Mammary epithelial cell (primary cell): ENCODE measurements at regions not wholly inside any gene's neighbourhood (a gene's known extent, or its start where the extent isn't known, plus 50 kb on each side); places are given as distances from the start of the nearest gene placed in this dataset.

Source experiments
- CTCF ChIP-seq, 2 donors: IDR thresholded peaks in 1 of 2; conservative IDR thresholded peaks in 1 of 2; 2 replicates each; pipeline ENCODE4 v1.5.1; 2011 to 2012; ENCODE audit warnings: inconsistent platforms in 2 of 2, low read length in 2 of 2, mild to moderate bottlenecking in 2 of 2, control low read depth in 1 of 2, low read depth in 1 of 2; ENCODE audit not compliant: insufficient read depth in 1 of 2; ENCODE audit errors: extremely low read depth in 1 of 2
- EZH2 ChIP-seq: IDR thresholded peaks from 2 replicates; pipeline ENCODE4 v1.6.1; 2012; ENCODE audit warnings: low read length, inconsistent platforms, borderline replicate concordance

DNA sequence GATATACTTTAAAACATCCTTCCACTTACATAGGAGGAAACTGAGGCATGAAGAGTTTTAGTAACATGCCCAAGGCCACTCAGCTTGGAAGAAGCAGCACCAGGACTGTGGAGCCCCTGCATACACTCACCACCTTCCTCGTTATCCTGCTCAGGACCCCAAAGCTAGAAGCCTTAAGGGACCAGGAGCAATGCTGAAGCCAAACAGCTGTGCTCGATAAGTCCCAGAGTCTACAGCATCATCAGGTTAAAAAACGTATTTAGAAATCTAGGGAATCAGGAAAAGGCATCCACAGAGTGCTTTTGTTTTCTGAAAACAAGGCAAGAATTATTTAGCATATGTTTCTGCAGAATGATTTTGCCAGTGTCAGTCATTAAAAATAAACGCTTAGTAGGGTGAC lies 301.7 kb upstream of the ESRRG start:
- TF ChIP-seq EZH2: no peak
- TF ChIP-seq CTCF (conservative IDR thresholded peaks at IDR 0.05 in 1 of 2, IDR thresholded peaks at IDR 0.05 in 1 of 2; ENCODE audit: extremely low read depth in 1 of 2, insufficient read depth in 1 of 2, low read depth in 1 of 2, low read length in 2 of 2): no peak
